22Rv1 (cell line): ENCODE measurements at regions not wholly inside any gene's neighbourhood (a gene's known extent, or its start where the extent isn't known, plus 50 kb on each side); places are given as distances from the start of the nearest gene placed in this dataset.

Experiments used
- ZFX ChIP-seq: fragments of 450-650 bp; IDR thresholded peaks from 2 replicates; pipeline ENCODE4 v1.6.1; 2017; ENCODE audit warnings: antibody characterized with exemption, borderline replicate concordance
- TF ChIP-seq, protein P1 (sequence below): fragments of 450-650 bp; IDR thresholded peaks from 2 replicates; pipeline ENCODE4 v1.5.1; 2017; ENCODE audit warnings: mild to moderate bottlenecking

DNA sequence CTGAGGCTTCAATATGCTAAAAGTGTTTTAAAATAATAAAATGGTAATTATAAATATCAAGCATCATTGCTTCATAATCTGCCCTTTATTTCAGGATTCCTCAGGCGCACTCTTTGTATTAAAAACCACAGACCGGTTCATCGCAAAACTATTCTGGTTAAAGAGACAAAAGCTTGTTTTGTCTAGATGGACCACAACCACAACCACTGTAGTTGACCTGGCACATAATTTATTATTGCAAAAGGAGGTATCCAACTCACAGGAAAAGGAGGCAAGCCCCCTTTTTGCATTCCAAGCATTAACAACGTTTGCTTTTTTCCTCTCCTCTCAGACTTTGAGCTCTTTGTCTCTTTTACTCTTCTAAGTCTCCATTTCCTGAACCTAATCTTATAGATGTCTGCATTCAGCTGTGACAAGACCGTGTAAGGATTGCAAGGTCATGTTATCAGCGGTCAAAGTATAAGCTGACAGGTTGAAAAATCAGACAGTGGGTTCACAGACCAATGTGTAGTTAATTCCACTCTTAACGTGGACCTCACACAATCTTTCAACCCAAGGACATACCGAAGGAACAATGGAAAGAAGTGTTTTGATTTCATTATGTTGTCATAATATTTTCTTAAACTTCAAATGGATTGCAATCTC is 1057.6 kb downstream of the GALC start:
- TF ChIP-seq, protein P1, sequence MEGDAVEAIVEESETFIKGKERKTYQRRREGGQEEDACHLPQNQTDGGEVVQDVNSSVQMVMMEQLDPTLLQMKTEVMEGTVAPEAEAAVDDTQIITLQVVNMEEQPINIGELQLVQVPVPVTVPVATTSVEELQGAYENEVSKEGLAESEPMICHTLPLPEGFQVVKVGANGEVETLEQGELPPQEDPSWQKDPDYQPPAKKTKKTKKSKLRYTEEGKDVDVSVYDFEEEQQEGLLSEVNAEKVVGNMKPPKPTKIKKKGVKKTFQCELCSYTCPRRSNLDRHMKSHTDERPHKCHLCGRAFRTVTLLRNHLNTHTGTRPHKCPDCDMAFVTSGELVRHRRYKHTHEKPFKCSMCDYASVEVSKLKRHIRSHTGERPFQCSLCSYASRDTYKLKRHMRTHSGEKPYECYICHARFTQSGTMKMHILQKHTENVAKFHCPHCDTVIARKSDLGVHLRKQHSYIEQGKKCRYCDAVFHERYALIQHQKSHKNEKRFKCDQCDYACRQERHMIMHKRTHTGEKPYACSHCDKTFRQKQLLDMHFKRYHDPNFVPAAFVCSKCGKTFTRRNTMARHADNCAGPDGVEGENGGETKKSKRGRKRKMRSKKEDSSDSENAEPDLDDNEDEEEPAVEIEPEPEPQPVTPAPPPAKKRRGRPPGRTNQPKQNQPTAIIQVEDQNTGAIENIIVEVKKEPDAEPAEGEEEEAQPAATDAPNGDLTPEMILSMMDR, result no peak
- no peak for TF ChIP-seq ZFX
